ENCODE measurements at regions not wholly inside any gene's neighbourhood (a gene's known extent, or its start where the extent isn't known, plus 50 kb on each side); places are given as distances from the start of the nearest gene placed in this dataset.

GRCh38 chr11:97814325-97814959 is 1206.3 kb upstream of the CNTN5 start:
- DNase-seq = no peak

- no peak for DNase-seq
Observed at GRCh38 chr11:97815667-97816066, 1205.1 kb upstream of the CNTN5 start.

GRCh38 chr11:97832451-97832850 is 1188.3 kb upstream of the CNTN5 start:
- DNase-seq = no peak

GRCh38 chr11:97833412-97833811 is 1187.3 kb upstream of the CNTN5 start:
- no peak for DNase-seq

GRCh38 chr11:97844016-97844415 is 1176.7 kb upstream of the CNTN5 start:
- no peak for DNase-seq

- no peak for DNase-seq
Observed at GRCh38 chr11:97847730-97848129, 1173.0 kb upstream of the CNTN5 start.

- no peak for DNase-seq
Observed at GRCh38 chr11:97850701-97851100, 1170.0 kb upstream of the CNTN5 start.

- DNase-seq = no peak
Observed at GRCh38 chr11:97854357-97854756, 1166.4 kb upstream of the CNTN5 start.

GRCh38 chr11:97854877-97855276 is 1165.9 kb upstream of the CNTN5 start:
- DNase-seq = no peak

- no peak for DNase-seq
Observed at GRCh38 chr11:97856666-97857065, 1164.1 kb upstream of the CNTN5 start.

GRCh38 chr11:97860237-97860636 is 1160.5 kb upstream of the CNTN5 start:
- no peak for DNase-seq

GRCh38 chr11:97862021-97862420 is 1158.7 kb upstream of the CNTN5 start:
- no peak for DNase-seq

GRCh38 chr11:97865424-97866012 is 1155.2 kb upstream of the CNTN5 start:
- DNase-seq = no peak

- no peak for DNase-seq
Observed at GRCh38 chr11:97871816-97872215, 1148.9 kb upstream of the CNTN5 start.

- no peak for DNase-seq
Observed at GRCh38 chr11:97880209-97880608, 1140.5 kb upstream of the CNTN5 start.

- no peak for DNase-seq
Observed at GRCh38 chr11:97883086-97883485, 1137.7 kb upstream of the CNTN5 start.

GRCh38 chr11:97888641-97889040 is 1132.1 kb upstream of the CNTN5 start:
- no peak for DNase-seq

- no peak for DNase-seq
Observed at GRCh38 chr11:97890466-97890865, 1130.3 kb upstream of the CNTN5 start.

GRCh38 chr11:97893612-97894011 is 1127.1 kb upstream of the CNTN5 start:
- no peak for DNase-seq

- DNase-seq = no peak
Observed at GRCh38 chr11:97894978-97895377, 1125.8 kb upstream of the CNTN5 start.

GRCh38 chr11:97895572-97895971 is 1125.2 kb upstream of the CNTN5 start:
- DNase-seq = no peak

- no peak for DNase-seq
Observed at GRCh38 chr11:97902828-97903227, 1117.9 kb upstream of the CNTN5 start.

GRCh38 chr11:97905101-97905500 is 1115.6 kb upstream of the CNTN5 start:
- no peak for DNase-seq

GRCh38 chr11:97905671-97906070 is 1115.1 kb upstream of the CNTN5 start:
- DNase-seq = no peak

GRCh38 chr11:97908354-97908753 is 1112.4 kb upstream of the CNTN5 start:
- no peak for DNase-seq
